ENCODE measurements at regions not wholly inside any gene's neighbourhood (a gene's known extent, or its start where the extent isn't known, plus 50 kb on each side); places are given as distances from the start of the nearest gene placed in this dataset.
"Not testable (repeated sequence)": the region's sequence is repeated elsewhere in the genome, so short reads cannot be mapped to it uniquely, and the experiment has no call there.

DNA sequence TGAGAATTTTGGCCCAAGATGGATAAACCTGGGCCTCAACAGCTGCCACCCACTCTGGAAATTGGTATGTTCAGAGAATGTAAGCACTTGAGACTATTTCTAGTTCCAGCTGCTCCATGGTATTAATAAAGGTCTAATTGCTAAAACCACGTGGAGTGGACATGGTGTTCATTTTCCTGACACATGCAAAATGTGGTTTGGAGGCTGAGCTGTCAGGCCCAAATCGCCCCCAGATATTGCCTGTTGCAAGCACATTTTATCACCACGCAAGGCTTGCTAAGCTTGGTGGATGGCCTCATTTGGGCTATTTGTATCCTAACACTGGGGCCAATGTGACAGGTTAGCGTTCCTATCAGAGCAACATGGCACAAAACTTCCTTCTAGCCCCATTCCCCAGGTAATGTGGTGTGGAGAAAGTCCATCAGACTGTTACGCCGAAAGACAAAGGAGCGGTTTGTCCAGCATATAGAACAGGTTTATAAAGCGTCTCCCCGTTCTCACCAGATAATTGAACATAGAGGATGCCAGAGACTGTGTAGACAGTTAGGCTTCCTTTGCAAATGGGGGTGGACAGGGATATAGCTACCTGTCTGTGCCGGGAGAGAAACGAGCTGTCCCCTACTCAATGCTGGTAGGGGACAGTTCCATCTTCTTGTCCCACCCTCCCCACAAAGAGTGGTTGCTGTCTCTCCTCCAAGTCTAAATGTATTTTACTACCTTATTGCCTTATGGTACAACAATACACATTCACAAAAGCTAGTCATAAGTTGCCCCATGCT is 78.0 kb upstream of the ANKRD1 start:
- Histone ChIP-seq H3K9me3 (no peaks in the 10 kb centered on the region), H3K27ac (no peak overlapping the region), H3K36me3 (no peaks in the 10 kb centered on the region), H3K4me1 (ENCODE audit: control insufficient read depth in 1 of 2, insufficient read depth in 1 of 2, low read depth in 1 of 2, low read length in 1 of 2) (no peaks in the 10 kb centered on the region), H3K27me3 (peaks cover 8% of the 10 kb centered on the region), H3K4me3 (ENCODE audit: low read depth in 1 of 2, low read length in 1 of 2) (no peak overlapping the region)
- TF ChIP-seq, protein P1, sequence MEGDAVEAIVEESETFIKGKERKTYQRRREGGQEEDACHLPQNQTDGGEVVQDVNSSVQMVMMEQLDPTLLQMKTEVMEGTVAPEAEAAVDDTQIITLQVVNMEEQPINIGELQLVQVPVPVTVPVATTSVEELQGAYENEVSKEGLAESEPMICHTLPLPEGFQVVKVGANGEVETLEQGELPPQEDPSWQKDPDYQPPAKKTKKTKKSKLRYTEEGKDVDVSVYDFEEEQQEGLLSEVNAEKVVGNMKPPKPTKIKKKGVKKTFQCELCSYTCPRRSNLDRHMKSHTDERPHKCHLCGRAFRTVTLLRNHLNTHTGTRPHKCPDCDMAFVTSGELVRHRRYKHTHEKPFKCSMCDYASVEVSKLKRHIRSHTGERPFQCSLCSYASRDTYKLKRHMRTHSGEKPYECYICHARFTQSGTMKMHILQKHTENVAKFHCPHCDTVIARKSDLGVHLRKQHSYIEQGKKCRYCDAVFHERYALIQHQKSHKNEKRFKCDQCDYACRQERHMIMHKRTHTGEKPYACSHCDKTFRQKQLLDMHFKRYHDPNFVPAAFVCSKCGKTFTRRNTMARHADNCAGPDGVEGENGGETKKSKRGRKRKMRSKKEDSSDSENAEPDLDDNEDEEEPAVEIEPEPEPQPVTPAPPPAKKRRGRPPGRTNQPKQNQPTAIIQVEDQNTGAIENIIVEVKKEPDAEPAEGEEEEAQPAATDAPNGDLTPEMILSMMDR (IDR thresholded peaks at IDR 0.05) = no peak

DNA sequence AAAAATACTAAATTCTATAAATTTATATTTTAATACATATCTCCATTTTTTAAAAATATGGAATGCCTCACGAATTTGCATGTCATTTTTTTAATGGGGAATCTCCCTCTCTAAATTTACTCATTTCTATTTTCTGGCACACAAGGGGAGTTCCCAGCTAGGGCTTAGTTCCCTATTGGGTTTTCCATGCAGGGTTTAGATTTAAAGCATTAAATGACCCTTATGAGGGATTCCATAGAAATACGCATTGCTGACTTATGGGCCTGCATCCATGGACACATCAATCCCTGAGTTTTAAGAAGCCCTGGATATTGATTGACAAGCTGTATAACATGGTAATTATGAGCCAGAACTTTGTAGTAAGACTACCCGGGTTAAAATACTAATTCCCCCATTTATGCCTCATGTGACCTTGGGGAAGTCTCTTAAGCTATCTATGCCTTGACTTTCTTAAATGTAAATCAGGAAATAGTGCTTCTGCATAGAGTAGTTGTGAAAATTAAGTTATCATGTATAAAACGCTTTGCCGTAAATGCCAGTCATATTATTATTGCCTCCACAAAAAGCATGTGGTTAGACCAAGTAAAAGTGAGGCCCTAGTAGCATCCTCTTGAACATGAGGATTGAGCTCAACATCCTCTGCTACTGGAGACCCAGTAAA is 78.8 kb upstream of the ANKRD1 start:
- TF ChIP-seq, protein P1 (IDR thresholded peaks at IDR 0.05) = no peak
- Histone ChIP-seq H3K4me1 (ENCODE audit: control insufficient read depth in 1 of 2, insufficient read depth in 1 of 2, low read depth in 1 of 2, low read length in 1 of 2) (no peaks in the 10 kb centered on the region), H3K27ac (no peak overlapping the region), H3K36me3 (no peaks in the 10 kb centered on the region), H3K27me3 (peaks cover 1% of the 10 kb centered on the region), H3K9me3 (no peaks in the 10 kb centered on the region), H3K4me3 (ENCODE audit: low read depth in 1 of 2, low read length in 1 of 2) (no peak overlapping the region)

DNA sequence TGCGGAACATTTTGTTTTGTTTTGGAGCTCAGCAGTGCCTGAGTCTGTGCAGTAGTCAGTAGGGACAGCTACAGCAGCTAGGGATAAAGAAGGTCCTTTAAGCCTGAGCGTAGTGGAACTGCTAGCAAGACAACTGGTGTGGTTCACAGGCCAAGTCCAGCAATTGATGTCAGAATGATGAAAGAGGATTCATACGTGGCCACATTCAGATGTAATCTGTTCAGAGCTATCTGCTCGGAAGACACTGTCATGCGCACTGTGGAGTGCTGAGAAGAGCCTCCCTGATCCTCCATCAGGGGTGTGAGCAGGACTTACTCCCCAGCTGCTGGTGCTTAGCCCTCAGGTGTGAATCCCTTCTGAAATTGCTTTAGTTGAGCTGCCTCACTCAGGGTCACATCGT is 79.6 kb upstream of the ANKRD1 start:
- TF ChIP-seq, protein P1 (IDR thresholded peaks at IDR 0.05) = no peak
- Histone ChIP-seq H3K4me3 (ENCODE audit: low read depth in 1 of 2, low read length in 1 of 2) (no peak overlapping the region), H3K27ac (no peak overlapping the region), H3K9me3 (no peaks in the 10 kb centered on the region), H3K36me3 (no peaks in the 10 kb centered on the region), H3K4me1 (ENCODE audit: control insufficient read depth in 1 of 2, insufficient read depth in 1 of 2, low read depth in 1 of 2, low read length in 1 of 2) (no peaks in the 10 kb centered on the region), H3K27me3 (no peaks in the 10 kb centered on the region)

DNA sequence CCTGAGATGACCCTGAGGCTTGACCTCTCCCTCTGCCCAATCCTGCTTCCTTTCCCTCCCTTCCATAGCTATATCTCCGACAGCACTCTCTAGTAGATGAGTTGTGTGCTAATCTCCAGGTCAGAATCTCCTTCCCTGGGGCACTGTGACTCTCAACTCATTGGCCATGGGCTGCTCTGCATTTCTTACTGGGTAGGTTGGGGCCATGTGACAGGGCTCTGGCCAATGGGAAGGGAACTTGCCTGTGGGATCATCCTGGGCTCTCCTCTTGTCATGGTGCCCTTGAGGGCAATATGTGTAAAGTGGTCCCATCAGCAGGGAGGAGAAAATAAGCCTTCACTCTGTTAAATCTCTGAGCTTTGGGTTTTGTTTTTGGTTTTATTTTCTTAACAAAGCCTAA is 80.1 kb upstream of the ANKRD1 start:
- Histone ChIP-seq H3K27me3 (no peaks in the 10 kb centered on the region), H3K36me3 (no peaks in the 10 kb centered on the region), H3K4me1 (ENCODE audit: control insufficient read depth in 1 of 2, insufficient read depth in 1 of 2, low read depth in 1 of 2, low read length in 1 of 2) (no peaks in the 10 kb centered on the region), H3K9me3 (no peaks in the 10 kb centered on the region), H3K4me3 (ENCODE audit: low read depth in 1 of 2, low read length in 1 of 2) (no peak overlapping the region), H3K27ac (no peak overlapping the region)
- TF ChIP-seq, protein P1 (IDR thresholded peaks at IDR 0.05) = no peak

DNA sequence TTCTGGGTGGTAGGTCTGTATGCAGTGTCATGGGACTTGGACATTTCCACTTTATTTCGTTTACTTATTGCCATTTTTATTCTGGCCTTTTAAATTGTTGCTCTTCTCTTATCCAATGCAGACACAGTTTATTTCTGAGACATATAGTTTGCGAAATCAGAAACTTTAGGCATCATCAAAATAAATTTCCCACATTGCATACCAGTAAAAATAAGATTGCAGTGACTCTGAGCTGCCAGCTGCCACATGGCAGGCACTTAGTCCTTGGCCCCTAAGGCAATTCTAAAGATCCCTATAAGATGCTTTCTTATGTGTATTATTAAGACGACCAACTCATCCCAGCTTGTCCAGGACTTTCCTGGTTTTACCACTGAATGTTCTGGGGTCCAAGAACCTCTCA is 81.8 kb upstream of the ANKRD1 start:
- H3K36me3 ChIP-seq = no peaks in the 10 kb centered on the region
- no peaks in the 10 kb centered on the region for H3K27me3 ChIP-seq
- no peaks in the 10 kb centered on the region for H3K4me1 ChIP-seq (ENCODE audit: control insufficient read depth in 1 of 2, insufficient read depth in 1 of 2, low read depth in 1 of 2, low read length in 1 of 2)
- no peak overlapping the region for H3K4me3 ChIP-seq (ENCODE audit: low read depth in 1 of 2, low read length in 1 of 2)
- TF ChIP-seq, protein P1 (IDR thresholded peaks at IDR 0.05) = no peak
- no peak overlapping the region for H3K27ac ChIP-seq
- no peaks in the 10 kb centered on the region for H3K9me3 ChIP-seq

DNA sequence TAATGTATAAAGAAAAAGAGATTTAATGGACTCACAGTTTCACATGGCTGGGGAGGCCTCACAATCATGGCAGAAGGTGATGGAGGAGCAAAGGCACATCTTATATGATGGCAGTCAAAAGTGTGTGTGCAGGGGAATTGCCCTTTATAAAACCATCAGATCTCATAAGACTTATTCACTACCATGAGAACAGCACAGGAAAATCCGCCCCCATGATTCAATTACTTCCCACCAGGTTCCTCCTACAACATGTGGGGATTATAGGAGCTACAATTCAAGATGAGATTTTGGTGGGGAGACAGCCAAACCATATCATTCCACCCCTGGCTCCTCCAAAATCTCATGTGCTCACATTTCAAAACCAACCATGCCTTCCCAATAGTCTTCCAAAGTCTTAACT is 82.5 kb upstream of the ANKRD1 start:
- not testable (repeated sequence) for H3K9me3 ChIP-seq; H3K27me3 ChIP-seq; H3K4me3 ChIP-seq (ENCODE audit: low read depth in 1 of 2, low read length in 1 of 2); H3K36me3 ChIP-seq; H3K4me1 ChIP-seq (ENCODE audit: control insufficient read depth in 1 of 2, insufficient read depth in 1 of 2, low read depth in 1 of 2, low read length in 1 of 2); H3K27ac ChIP-seq

DNA sequence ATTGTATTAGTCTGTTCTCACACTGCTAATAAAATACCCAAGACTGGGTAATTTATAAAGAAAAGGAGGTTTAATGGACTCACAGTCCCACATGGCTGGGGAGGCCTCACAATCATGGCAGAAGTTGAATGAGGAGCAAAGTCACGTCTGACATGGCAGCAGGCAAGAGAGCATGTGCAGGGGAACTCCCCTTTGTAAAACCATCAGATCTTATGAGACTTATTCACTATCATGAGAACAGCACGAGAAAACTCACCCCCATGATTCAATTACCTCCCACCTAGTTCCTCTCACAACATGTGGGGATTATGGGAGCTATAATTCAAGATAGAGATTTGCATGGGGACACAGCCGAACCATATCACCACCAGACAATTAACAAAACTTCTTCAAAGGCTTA is 84.4 kb upstream of the ANKRD1 start:
- not testable (repeated sequence) for H3K27ac ChIP-seq, H3K27me3 ChIP-seq

More for the DNA sequence above, 84.4 kb upstream of the ANKRD1 start:
- H3K4me3 ChIP-seq (ENCODE audit: low read depth in 1 of 2, low read length in 1 of 2); H3K36me3 ChIP-seq; H3K9me3 ChIP-seq; H3K4me1 ChIP-seq (ENCODE audit: control insufficient read depth in 1 of 2, insufficient read depth in 1 of 2, low read depth in 1 of 2, low read length in 1 of 2): not testable (repeated sequence)
